GM12878 (cell line): ENCODE measurements at regions not wholly inside any gene's neighbourhood (a gene's known extent, or its start where the extent isn't known, plus 50 kb on each side); places are given as distances from the start of the nearest gene placed in this dataset.

Source experiments
- ATAC-seq: fragments of 200-7000 bp; cut with Tn5 transposase; 3 replicates; pipeline ENCODE4 v1.9.1; 2020; ENCODE audit warnings: mild to moderate bottlenecking, moderate library complexity
- BruUV-seq: library from RNA; stranded (reverse); fragments of 400-500 nt; replicated peaks from 2 replicates; lab custom pipeline; 2021; lab: Mats Ljungman, UMichigan
- CTCF ChIA-PET: fragments of 300-600 bp; sonication (Branson Sonifier 250); formaldehyde crosslinking; extraction: SDS; loops from one replicate; lab custom pipeline; 2021; ENCODE audit warnings: inconsistent platforms; lab: Yijun Ruan, JAX
- POLR2A ChIA-PET: fragments of 350-600 bp; formaldehyde crosslinking; extraction: SDS; loops from one replicate; lab custom pipeline; 2021; ENCODE audit warnings: inconsistent platforms; lab: Charles Lee
- RAD21 ChIA-PET: fragments of 300-600 bp; sonication (Branson Sonifier 250); formaldehyde crosslinking; loops from one replicate; lab custom pipeline; 2023; ENCODE audit warnings: antibody characterized with exemption; ENCODE audit not compliant: unreplicated experiment; lab: Charles Lee
- SMC1A ChIA-PET: fragments of 300-600 bp; sonication (Branson Sonifier 250); formaldehyde crosslinking; loops from one replicate; lab custom pipeline; 2023; ENCODE audit not compliant: unreplicated experiment, uncharacterized antibody; lab: Charles Lee
- DNase-seq: peaks from one replicate; pipeline ENCODE4 v3.0.0-alpha.2; 2011; ENCODE audit warnings: low read depth, low spot score
- FAIRE-seq: peaks from 3 replicates; lab custom pipeline; 2011; peaks lifted over from hg19 to GRCh38; lab: Jason Lieb, UNC
- H2AFZ ChIP-seq: 2 replicates; pipeline ENCODE4 v1.6.0; 2011; ENCODE audit warnings: low read depth, low read length, control low read depth; ENCODE audit not compliant: control insufficient read depth
- H3K27ac ChIP-seq: 2 replicates; pipeline ENCODE4 v1.5.1; 2011; ENCODE audit warnings: control low read depth; ENCODE audit not compliant: control insufficient read depth, insufficient read depth
- H3K27me3 ChIP-seq, 2 experiments: replicated peaks in 1 of 2; 2 replicates each; pipeline versions ENCODE4 v1.6.0 to v1.6.1; 2011; ENCODE audit warnings: low read length in 1 of 2; ENCODE audit not compliant: control insufficient read depth in 2 of 2, insufficient read depth in 2 of 2
- H3K36me3 ChIP-seq, 2 experiments: 2 replicates each; pipeline ENCODE4 v1.5.1; 2011; ENCODE audit warnings: low read length in 1 of 2; ENCODE audit not compliant: control insufficient read depth in 2 of 2, insufficient read depth in 2 of 2
- H3K4me1 ChIP-seq: 2 replicates; pipeline ENCODE4 v1.6.1; 2011; ENCODE audit warnings: mild to moderate bottlenecking, low read length, moderate library complexity, mixed read lengths; ENCODE audit not compliant: control insufficient read depth, insufficient read depth
- H3K4me2 ChIP-seq: 2 replicates; pipeline ENCODE4 v1.6.0; 2011; ENCODE audit warnings: control low read depth; ENCODE audit not compliant: control insufficient read depth, insufficient read depth
- H3K4me3 ChIP-seq: fragments of 200-600 bp; sonication (generic); 2 replicates; pipeline ENCODE4 v1.5.1; 2016
- H3K79me2 ChIP-seq: 2 replicates; pipeline ENCODE4 v1.6.0; 2011; ENCODE audit warnings: low read length; ENCODE audit not compliant: control insufficient read depth, insufficient read depth
- H3K9ac ChIP-seq: 2 replicates; pipeline ENCODE4 v1.8.0; 2011; ENCODE audit warnings: low read length, control low read depth, mixed read lengths; ENCODE audit not compliant: control insufficient read depth, insufficient read depth
- H3K9me3 ChIP-seq: replicated peaks from 3 replicates; pipeline ENCODE4 v1.5.1; 2011; ENCODE audit warnings: mild to moderate bottlenecking, low read length; ENCODE audit not compliant: control insufficient read depth, insufficient read depth
- H4K20me1 ChIP-seq: 2 replicates; pipeline ENCODE4 v1.6.0; 2011; ENCODE audit not compliant: control insufficient read depth, insufficient read depth
- CHD2 ChIP-seq: IDR thresholded peaks from 2 replicates; pipeline ENCODE4 v1.6.1; 2011; ENCODE audit warnings: low read depth, low read length, improper control_type of control experiment, borderline replicate concordance
- ESRRA ChIP-seq: IDR thresholded peaks from 2 replicates; pipeline ENCODE4 v1.6.1; 2012; ENCODE audit warnings: mild to moderate bottlenecking, low read length, improper control_type of control experiment
- FOS ChIP-seq: IDR thresholded peaks from 3 replicates; pipeline ENCODE4 v1.6.1; 2011; ENCODE audit warnings: borderline replicate concordance; ENCODE audit not compliant: insufficient read length; ENCODE audit errors: extremely low read depth
- IRF4 ChIP-seq: IDR thresholded peaks from 2 replicates; pipeline ENCODE4 v1.6.1; 2011; ENCODE audit warnings: low read depth, low read length
- MLLT1 ChIP-seq: fragments of 450-650 bp; IDR thresholded peaks from 2 replicates; pipeline ENCODE4 v1.6.1; 2016; ENCODE audit warnings: mild to moderate bottlenecking
- MYC ChIP-seq: IDR thresholded peaks from 2 replicates; pipeline ENCODE4 v1.6.1; 2011; ENCODE audit warnings: mild to moderate bottlenecking, low read length, moderate library complexity, inconsistent platforms; ENCODE audit not compliant: insufficient read depth, insufficient replicate concordance, insufficient read length, severe bottlenecking
- NFIC ChIP-seq: IDR thresholded peaks from 2 replicates; pipeline ENCODE4 v1.6.1; 2012; ENCODE audit warnings: low read depth, mild to moderate bottlenecking, inconsistent platforms, low read length, moderate library complexity
- RAD51 ChIP-seq: fragments of 450-650 bp; IDR thresholded peaks from 2 replicates; pipeline ENCODE4 v1.6.1; 2016; ENCODE audit warnings: moderate library complexity, mild to moderate bottlenecking, inconsistent platforms
- RB1 ChIP-seq: fragments of 450-650 bp; formaldehyde crosslinking; IDR thresholded peaks from 2 replicates; pipeline ENCODE4 v1.6.1; 2017; ENCODE audit warnings: mild to moderate bottlenecking, borderline replicate concordance
- ZBTB11 ChIP-seq: fragments of 450-650 bp; formaldehyde crosslinking; IDR thresholded peaks from 2 replicates; pipeline ENCODE4 v1.5.0; 2022; ENCODE audit warnings: mild to moderate bottlenecking, missing genetic modification characterization
- whole genome bisulfite sequencing: methylation state at CpG from one replicate; pipeline ENCODE4 v1.1.6; 2016; ENCODE audit warnings: low lambda C conversion rate; ENCODE audit not compliant: insufficient replicate concordance, insufficient coverage; ENCODE audit errors: missing lambda C conversion rate; 5-methylcytosine and 5-hydroxymethylcytosine counted together
- in situ Hi-C: fragments of 300-500 bp; cut with MboI; formaldehyde crosslinking; loops from 9 replicates; pipeline ENCODE4 v1.14.3; 2018; ENCODE audit warnings: mixed read lengths
- intact Hi-C: fragments of 100-400 bp; cut with micrococcal nuclease; formaldehyde crosslinking; loops from one replicate; pipeline ENCODE4 v1.14.2; 2022; ENCODE audit not compliant: unreplicated experiment

GRCh38 chr7:17632384-17632783, 307.9 kb downstream of the SNX13 start:
- ATAC-seq (no peak), DNase-seq (no peak), FAIRE-seq (no peak)
- no peaks in the 10 kb centered on the region for H3K36me3 ChIP-seq
- H4K20me1 ChIP-seq, result no peaks in the 10 kb centered on the region
- ChIA-PET CTCF (no interaction called here), RAD21 (no interaction called here), SMC1A (interaction anchor here (2.4 kb wide), 1 partner anchor 8 kb away, joined by 10 read pairs; no protein-coding TSS in a partner anchor), POLR2A (no interaction called here)
- WGBS, result 46% methylated on average over 2 of the region's 2 CpGs
- H3K79me2 ChIP-seq, result no peaks in the 10 kb centered on the region
- H3K9me3 ChIP-seq, result no peaks in the 10 kb centered on the region
- H3K4me2 ChIP-seq, result no peak overlapping the region
- H2AFZ ChIP-seq, result no peak overlapping the region
- no peak overlapping the region for H3K4me3 ChIP-seq
- no peaks in the 10 kb centered on the region for H3K4me1 ChIP-seq
- H3K9ac ChIP-seq, result no peak overlapping the region
- no TSS peak for BruUV-seq
- intact Hi-C loops (no loop called here), in situ Hi-C loops (no loop called here)
- no peaks in the 10 kb centered on the region for H3K27me3 ChIP-seq
- TF ChIP-seq IRF4 (no peak), NFIC (no peak), FOS (no peak), MLLT1 (no peak), MYC (no peak), RB1 (no peak), ZBTB11 (CRISPR knock-in tag) (no peak), CHD2 (no peak), ESRRA (no peak), RAD51 (no peak)
- no peak overlapping the region for H3K27ac ChIP-seq
